K562 (cell line): ENCODE measurements at regions not wholly inside any gene's neighbourhood (a gene's known extent, or its start where the extent isn't known, plus 50 kb on each side); places are given as distances from the start of the nearest gene placed in this dataset.

Experiments
- ATAC-seq: fragments of 200-7000 bp; cut with Tn5 transposase; 3 replicates; pipeline ENCODE4 v1.9.1; 2020; ENCODE audit warnings: moderate library complexity
- BruUV-seq: library from RNA; stranded (reverse); fragments of 400-500 nt; replicated peaks from 2 replicates; lab custom pipeline; 2021; lab: Mats Ljungman, UMichigan
- CTCF ChIA-PET: fragments of 300-600 bp; formaldehyde crosslinking; extraction: SDS; loops from one replicate; lab custom pipeline; 2021; ENCODE audit warnings: low intra/inter-chr PET ratio; lab: Yijun Ruan, JAX
- POLR2A ChIA-PET: fragments of 300-600, 350-650 bp; sonication (Branson Sonifier 250); formaldehyde crosslinking; extraction: SDS; loops from one replicate; lab custom pipeline; 2021; ENCODE audit warnings: antibody characterized with exemption, inconsistent platforms; lab: Yijun Ruan, JAX
- DNase-seq, 4 experiments: peaks; one replicate each; pipeline versions ENCODE4 v3.0.0 to v3.0.0-alpha.2; 2011 to 2018; ENCODE audit warnings: low spot score in 3 of 4, mixed read lengths in 3 of 4; ENCODE audit errors: extremely low read depth in 1 of 4
- FAIRE-seq: peaks from 2 replicates; lab custom pipeline; 2011; peaks lifted over from hg19 to GRCh38; lab: Jason Lieb, UNC
- H2AFZ ChIP-seq: 2 replicates; pipeline ENCODE4 v1.6.0; 2011; ENCODE audit warnings: low read depth, low read length, control low read depth, inconsistent platforms
- H3K27ac ChIP-seq: fragments of 200-600 bp; 3 replicates; pipeline ENCODE4 v1.8.0; 2011; ENCODE audit warnings: low read depth, mild to moderate bottlenecking, control low read depth, inconsistent platforms, low read length, moderate library complexity, mixed read lengths; ENCODE audit errors: extremely low read depth
- H3K27me3 ChIP-seq, 2 experiments: fragments of 300-600 bp in 1 of 2; 2 replicates in 1 of 2; 3 replicates in 1 of 2; pipeline versions ENCODE4 v1.6.0 to v1.8.0; 2011; ENCODE audit warnings: inconsistent platforms in 2 of 2, low read length in 2 of 2, mild to moderate bottlenecking in 1 of 2, mixed read lengths in 1 of 2, moderate library complexity in 1 of 2; ENCODE audit not compliant: control insufficient read depth in 2 of 2, insufficient read depth in 2 of 2
- H3K36me3 ChIP-seq: fragments of 300-600 bp; 3 replicates; pipeline ENCODE4 v1.8.0; 2011; ENCODE audit warnings: mild to moderate bottlenecking, low read length, inconsistent platforms; ENCODE audit not compliant: control insufficient read depth, insufficient read depth
- H3K4me1 ChIP-seq, 2 experiments: fragments of 200-600 bp in 1 of 2; replicated peaks in 1 of 2; 2 replicates in 1 of 2; 3 replicates in 1 of 2; pipeline versions ENCODE4 v1.5.1 to v1.8.0; 2011; ENCODE audit warnings: inconsistent platforms in 2 of 2, low read length in 2 of 2, mild to moderate bottlenecking in 1 of 2, mixed read lengths in 1 of 2, moderate library complexity in 1 of 2; ENCODE audit not compliant: control insufficient read depth in 2 of 2, insufficient read depth in 2 of 2
- H3K4me2 ChIP-seq: 2 replicates; pipeline ENCODE4 v1.6.1; 2011; ENCODE audit warnings: low read length, control low read depth, inconsistent platforms, mixed read lengths; ENCODE audit not compliant: insufficient read depth
- H3K4me3 ChIP-seq: fragments of 200-600 bp; sonication (generic), shearing (Covaris generic); 2 replicates; pipeline ENCODE4 v1.5.1; 2016; ENCODE audit warnings: control low read depth, inconsistent platforms
- H3K79me2 ChIP-seq: fragments of 200-600 bp; 3 replicates; pipeline ENCODE4 v1.8.0; 2011; ENCODE audit warnings: low read length, inconsistent platforms; ENCODE audit not compliant: control insufficient read depth, insufficient read depth
- H3K9ac ChIP-seq, 2 experiments: 2 replicates each; pipeline versions ENCODE4 v1.6.0 to v1.6.1; 2011; ENCODE audit warnings: low read depth in 2 of 2, low read length in 2 of 2, control low read depth in 1 of 2, inconsistent platforms in 1 of 2, mild to moderate bottlenecking in 1 of 2, mixed read lengths in 1 of 2; ENCODE audit not compliant: insufficient read depth in 1 of 2
- H3K9me1 ChIP-seq: one replicate; pipeline ENCODE4 v1.6.0; 2011; ENCODE audit warnings: inconsistent platforms, mild to moderate bottlenecking, low read length, moderate library complexity; ENCODE audit not compliant: control insufficient read depth, insufficient read depth
- H3K9me3 ChIP-seq: replicated peaks from 2 replicates; pipeline ENCODE4 v1.5.1; 2011; ENCODE audit warnings: low read depth, low read length, inconsistent platforms; ENCODE audit not compliant: control insufficient read depth, insufficient read depth
- H4K20me1 ChIP-seq: replicated peaks from 2 replicates; pipeline ENCODE4 v1.6.1; 2011; ENCODE audit warnings: low read length, inconsistent platforms, mixed read lengths; ENCODE audit not compliant: control insufficient read depth, insufficient read depth
- ARID4B ChIP-seq: sonication (generic); formaldehyde crosslinking; IDR thresholded peaks from 2 replicates; pipeline ENCODE4 v1.8.0; 2022; ENCODE audit warnings: mild to moderate bottlenecking, missing genetic modification reagents
- FOXJ3 ChIP-seq: sonication (generic); formaldehyde crosslinking; IDR thresholded peaks from 2 replicates; pipeline ENCODE4 v1.4.0; 2020; ENCODE audit warnings: mild to moderate bottlenecking, missing genetic modification reagents
- HLTF ChIP-seq: fragments of 450-650 bp; IDR thresholded peaks from 2 replicates; pipeline ENCODE4 v1.6.1; 2016
- HSF4 ChIP-seq: fragments of 250-450 bp; sonication (Bioruptor Pico); IDR thresholded peaks from 2 replicates; pipeline ENCODE4 v2.1.2; 2022; ENCODE audit warnings: mild to moderate bottlenecking, moderate library complexity, borderline replicate concordance
- MBD2 ChIP-seq: sonication (generic); IDR thresholded peaks from 2 replicates; pipeline ENCODE4 v1.6.1; 2016; ENCODE audit warnings: low read depth, borderline replicate concordance
- NR3C1 ChIP-seq: sonication (generic); formaldehyde crosslinking; IDR thresholded peaks from 2 replicates; pipeline ENCODE4 v1.8.1; 2022; ENCODE audit warnings: missing genetic modification reagents
- POLR3A ChIP-seq: IDR thresholded peaks from 2 replicates; pipeline ENCODE4 v1.6.1; 2011; ENCODE audit warnings: borderline replicate concordance, mild to moderate bottlenecking, moderate library complexity; ENCODE audit not compliant: insufficient read length, insufficient read depth; ENCODE audit errors: extremely low read depth
- SIRT6 ChIP-seq: IDR thresholded peaks from one replicate; pipeline ENCODE4 v1.6.1; 2012; ENCODE audit warnings: low read depth, mild to moderate bottlenecking, control low read depth, inconsistent platforms, low read length, moderate library complexity
- SMARCC2 ChIP-seq: fragments of 450-650 bp; IDR thresholded peaks from 2 replicates; pipeline ENCODE4 v1.6.1; 2017; ENCODE audit warnings: antibody characterized with exemption, moderate library complexity, mild to moderate bottlenecking, low read depth
- XRCC5 ChIP-seq: fragments of 200-400 bp; formaldehyde crosslinking; IDR thresholded peaks from 2 replicates; pipeline ENCODE4 v1.6.1; 2017; ENCODE audit warnings: low read depth, mild to moderate bottlenecking, low read length
- ZKSCAN8 ChIP-seq: fragments of 200-800 bp; sonication (Bioruptor generic); IDR thresholded peaks from 2 replicates; pipeline ENCODE4 v1.6.1; 2016; ENCODE audit warnings: missing genetic modification characterization, missing compliant biosample characterization
- ZNF124 ChIP-seq: sonication (generic); formaldehyde crosslinking; IDR thresholded peaks from 2 replicates; pipeline ENCODE4 v1.8.1; 2022; ENCODE audit warnings: missing genetic modification reagents
- ZNF354B ChIP-seq: fragments of 250-450 bp; sonication (Bioruptor Pico); IDR thresholded peaks from 2 replicates; pipeline ENCODE4 v1.4.0; 2020
- ZNF644 ChIP-seq: fragments of 200-800 bp; sonication (Bioruptor generic); IDR thresholded peaks from 2 replicates; pipeline ENCODE4 v1.6.1; 2016; ENCODE audit warnings: low read depth, missing genetic modification characterization, missing compliant biosample characterization
- WGBS: fragments of 100-300 bp; shearing (Covaris generic); methylation state at CpG from one replicate; pipeline ENCODE4 v1.1.6; 2016; ENCODE audit warnings: low coverage, mixed read lengths; ENCODE audit not compliant: insufficient coverage; ENCODE audit errors: missing lambda C conversion rate; 5-methylcytosine and 5-hydroxymethylcytosine counted together
- in situ Hi-C: fragments of 300-500 bp; cut with MboI; formaldehyde crosslinking; loops from 4 replicates; pipeline ENCODE4 v1.15.0; 2018; ENCODE audit warnings: inconsistent platforms, mixed read lengths
- intact Hi-C: fragments of 100-400 bp; cut with micrococcal nuclease; formaldehyde crosslinking; loops from 2 replicates; pipeline ENCODE4 v1.14.2; 2022

GRCh38 chr9:34797367-34797766, 87.4 kb upstream of the CCL21 start:
- POLR2A ChIA-PET, result no interaction called here
- no peak for FAIRE-seq
- TF ChIP-seq FOXJ3 (CRISPR knock-in tag), result no peak
- no peak for TF ChIP-seq HLTF
- TF ChIP-seq NR3C1, result no peak
- TF ChIP-seq ZNF124 (CRISPR knock-in tag), result no peak
- no peak overlapping the region for H3K4me2 ChIP-seq
- in situ Hi-C loops (no loop called here), intact Hi-C loops (no loop called here)
- H3K4me3 ChIP-seq, result no peak overlapping the region
- WGBS, result 1% methylated on average over 11 of the region's 14 CpGs
- H3K79me2 ChIP-seq, result no peaks in the 10 kb centered on the region
- CTCF ChIA-PET, result no interaction called here
- no TSS peak for BruUV-seq
- DNase-seq, result no peak
- no peak overlapping the region for H3K9ac ChIP-seq
- no peaks in the 10 kb centered on the region for H3K9me1 ChIP-seq
- no peak overlapping the region for H2AFZ ChIP-seq
- H3K27ac ChIP-seq, result no peak overlapping the region
- H3K27me3 ChIP-seq, result 0 out of 5 replicates have a peak, but pooled peaks cover 0 to 6% of the 10 kb centered on the region in 2 experiments
- no peaks in the 10 kb centered on the region for H3K9me3 ChIP-seq
- H3K36me3 ChIP-seq, result no peaks in the 10 kb centered on the region
- no peak for ATAC-seq
- no peaks in the 10 kb centered on the region for H4K20me1 ChIP-seq
- no peaks in the 10 kb centered on the region for H3K4me1 ChIP-seq

- 2% methylated on average over 7 of the region's 7 CpGs for WGBS
- POLR2A ChIA-PET, result interaction anchor here (0.6 to 0.8 kb wide), 2 partner anchors 37 to 532 kb away, joined by 3 read pairs; no protein-coding TSS in a partner anchor
- H3K4me2 ChIP-seq, result no peak overlapping the region
- ATAC-seq (no peak), DNase-seq (peak in 1 of 4 experiments; percentile 1), FAIRE-seq (no peak)
- H2AFZ ChIP-seq, result no peak overlapping the region
- no TSS peak for BruUV-seq
- no peak overlapping the region for H3K27ac ChIP-seq
- in situ Hi-C loops, result no loop called here
- CTCF ChIA-PET, result no interaction called here
- intact Hi-C loops, result no loop called here
- no peaks in the 10 kb centered on the region for H3K4me1 ChIP-seq
- no peak overlapping the region for H3K9ac ChIP-seq
- H4K20me1 ChIP-seq, result no peaks in the 10 kb centered on the region
- H3K36me3 ChIP-seq, result no peaks in the 10 kb centered on the region
- no peak overlapping the region for H3K4me3 ChIP-seq
- no peaks in the 10 kb centered on the region for H3K9me3 ChIP-seq
- 0 out of 5 replicates have a peak, but pooled peaks cover 0 to 6% of the 10 kb centered on the region in 2 experiments for H3K27me3 ChIP-seq
- H3K79me2 ChIP-seq, result no peaks in the 10 kb centered on the region
- H3K9me1 ChIP-seq, result no peaks in the 10 kb centered on the region
- TF ChIP-seq SIRT6 (no peak), ZKSCAN8 (no peak), HSF4 (CRISPR knock-in tag) (no peak), MBD2 (no peak), SMARCC2 (no peak), POLR3A (no peak), ZNF644 (tag) (no peak), ARID4B (CRISPR knock-in tag) (no peak), ZNF354B (CRISPR knock-in tag) (no peak), XRCC5 (no peak)
Observed at GRCh38 chr9:34796924-34797323, 87.0 kb upstream of the CCL21 start.
